WTC11 (cell line): ENCODE measurements at regions not wholly inside any gene's neighbourhood (a gene's known extent, or its start where the extent isn't known, plus 50 kb on each side); places are given as distances from the start of the nearest gene placed in this dataset.

Source experiments
- AFF4 ChIP-seq: sonication (generic); formaldehyde crosslinking; IDR thresholded peaks from 2 replicates; pipeline ENCODE4 v1.8.1; 2023; ENCODE audit warnings: mild to moderate bottlenecking, missing genetic modification reagents, borderline replicate concordance
- CTCF ChIP-seq: fragments of 200-600 bp; IDR thresholded peaks from 2 replicates; pipeline ENCODE4 v1.8.0; 2022; ENCODE audit warnings: antibody characterized with exemption
- E2F1 ChIP-seq: sonication (generic); formaldehyde crosslinking; IDR thresholded peaks from 2 replicates; pipeline ENCODE4 v1.8.0; 2022; ENCODE audit warnings: mild to moderate bottlenecking, missing genetic modification reagents
- FOXJ3 ChIP-seq: sonication (generic); formaldehyde crosslinking; IDR thresholded peaks from 2 replicates; pipeline ENCODE4 v1.9.0; 2021; ENCODE audit warnings: missing genetic modification reagents, mild to moderate bottlenecking, borderline replicate concordance
- MLX ChIP-seq: sonication (generic); formaldehyde crosslinking; IDR thresholded peaks from 2 replicates; pipeline ENCODE4 v1.8.1; 2023; ENCODE audit warnings: mild to moderate bottlenecking, missing genetic modification reagents, moderate library complexity
- PRRX2 ChIP-seq: fragments of 250-450 bp; sonication (Bioruptor Pico); IDR thresholded peaks from 2 replicates; pipeline ENCODE4 v1.8.0; 2021; ENCODE audit warnings: mild to moderate bottlenecking
- TEAD4 ChIP-seq: sonication (generic); formaldehyde crosslinking; IDR thresholded peaks from 2 replicates; pipeline ENCODE4 v1.8.0; 2022; ENCODE audit warnings: mild to moderate bottlenecking, missing genetic modification reagents
- USF2 ChIP-seq: sonication (generic); formaldehyde crosslinking; IDR thresholded peaks from 2 replicates; pipeline ENCODE4 v1.8.1; 2023; ENCODE audit warnings: mild to moderate bottlenecking, missing genetic modification reagents, moderate library complexity
- ZBTB21 ChIP-seq: sonication (generic); formaldehyde crosslinking; IDR thresholded peaks from 2 replicates; pipeline ENCODE4 v1.8.1; 2023; ENCODE audit warnings: mild to moderate bottlenecking, missing genetic modification reagents, borderline replicate concordance

- TF ChIP-seq MLX (CRISPR knock-in tag) (no peak), TEAD4 (CRISPR knock-in tag) (no peak), FOXJ3 (CRISPR knock-in tag) (no peak), CTCF (no peak), USF2 (no peak), PRRX2 (CRISPR knock-in tag) (no peak), ZBTB21 (no peak), E2F1 (CRISPR knock-in tag) (no peak), AFF4 (CRISPR knock-in tag) (no peak)
Measured at GRCh38 chr4:19266566-19266965, 985.1 kb upstream of the SLIT2 start.
